GM23338 (cell line): ENCODE measurements at regions not wholly inside any gene's neighbourhood (a gene's known extent, or its start where the extent isn't known, plus 50 kb on each side); places are given as distances from the start of the nearest gene placed in this dataset.

Experiments
- ATAC-seq: fragments of 200-7000 bp; cut with Tn5 transposase; 3 replicates; pipeline ENCODE4 v1.9.1; 2020
- DNase-seq: peaks from one replicate; pipeline ENCODE4 v3.0.0-alpha.2; 2015; ENCODE audit warnings: low spot score
- H2AFZ ChIP-seq: fragments of 200-600 bp; sonication (generic); 2 replicates; pipeline ENCODE4 v1.8.0; 2016; ENCODE audit warnings: antibody characterized with exemption, mild to moderate bottlenecking, moderate library complexity
- H3F3A ChIP-seq: fragments of 200-600 bp; sonication (generic); replicated peaks from 2 replicates; pipeline ENCODE4 v1.8.0; 2017; ENCODE audit warnings: antibody characterized with exemption, mixed run types, low read depth
- H3K27ac ChIP-seq: fragments of 200-600 bp; sonication (generic); 2 replicates; pipeline ENCODE4 v1.6.1; 2016; ENCODE audit warnings: low read depth
- H3K27me3 ChIP-seq: fragments of 200-600 bp; sonication (generic); 2 replicates; pipeline ENCODE4 v1.8.0; 2016; ENCODE audit warnings: mild to moderate bottlenecking, mixed run types, moderate library complexity; ENCODE audit not compliant: insufficient read depth
- H3K36me3 ChIP-seq: fragments of 200-600 bp; sonication (generic); 2 replicates; pipeline ENCODE4 v1.8.0; 2016; ENCODE audit warnings: mild to moderate bottlenecking; ENCODE audit not compliant: insufficient read depth
- H3K4me1 ChIP-seq: fragments of 200-600 bp; sonication (generic); 2 replicates; pipeline ENCODE4 v1.8.0; 2016; ENCODE audit warnings: mild to moderate bottlenecking, moderate library complexity; ENCODE audit not compliant: insufficient read depth
- H3K4me2 ChIP-seq: fragments of 200-600 bp; sonication (generic); 2 replicates; pipeline ENCODE4 v1.7.1; 2017; ENCODE audit warnings: mixed run types
- H3K4me3 ChIP-seq: fragments of 200-600 bp; sonication (generic); 2 replicates; pipeline ENCODE4 v1.6.1; 2016; ENCODE audit warnings: mixed run types
- H3K79me2 ChIP-seq: fragments of 200-600 bp; sonication (generic); replicated peaks from 2 replicates; pipeline ENCODE4 v1.8.0; 2017; ENCODE audit warnings: mild to moderate bottlenecking; ENCODE audit not compliant: insufficient read depth
- H3K9me2 ChIP-seq: fragments of 200-600 bp; sonication (generic); 2 replicates; pipeline ENCODE4 v1.8.0; 2017; ENCODE audit not compliant: insufficient read depth
- H4K20me1 ChIP-seq: fragments of 200-600 bp; sonication (generic); replicated peaks from 2 replicates; pipeline ENCODE4 v1.8.0; 2017; ENCODE audit warnings: mild to moderate bottlenecking; ENCODE audit not compliant: insufficient read depth
- H3K27ac Mint-ChIP-seq: 2 replicates; pipeline ENCODE4 v1.8.0; 2020; ENCODE audit warnings: inconsistent platforms, mild to moderate bottlenecking, moderate library complexity, mixed read lengths
- H3K27me3 Mint-ChIP-seq: 3 replicates; pipeline ENCODE4 v1.8.0; 2022; ENCODE audit warnings: low read depth, mild to moderate bottlenecking, moderate library complexity, mixed read lengths, inconsistent platforms; ENCODE audit not compliant: insufficient read depth, poor library complexity
- H3K36me3 Mint-ChIP-seq: 3 replicates; pipeline ENCODE4 v1.8.0; 2021; ENCODE audit warnings: low read depth, mild to moderate bottlenecking, inconsistent platforms, moderate library complexity, mixed read lengths
- H3K4me1 Mint-ChIP-seq: 3 replicates; pipeline ENCODE4 v1.8.0; 2020; ENCODE audit warnings: mild to moderate bottlenecking, inconsistent platforms, mixed read lengths
- H3K4me3 Mint-ChIP-seq: 3 replicates; pipeline ENCODE4 v1.8.0; 2021; ENCODE audit warnings: moderate library complexity, mild to moderate bottlenecking, inconsistent platforms, mixed read lengths
- H3K9me3 Mint-ChIP-seq: 3 replicates; pipeline ENCODE4 v1.8.0; 2020; ENCODE audit warnings: moderate library complexity, mild to moderate bottlenecking, inconsistent platforms, mixed read lengths
- CREB1 ChIP-seq: fragments of 250-450 bp; sonication (Bioruptor Pico); IDR thresholded peaks from 2 replicates; pipeline ENCODE4 v1.5.0; 2020; ENCODE audit warnings: low read depth, mild to moderate bottlenecking, moderate library complexity
- EZH2phosphoT487 ChIP-seq: fragments of 200-600 bp; sonication (generic); IDR thresholded peaks from one replicate; pipeline ENCODE4 v1.8.1; 2018; ENCODE audit warnings: antibody characterized with exemption; ENCODE audit not compliant: unreplicated experiment
- JUNB ChIP-seq: IDR thresholded peaks from one replicate; pipeline ENCODE4 v1.6.1; 2016; ENCODE audit warnings: antibody characterized with exemption; ENCODE audit not compliant: unreplicated experiment
- NANOG ChIP-seq: IDR thresholded peaks from 2 replicates; pipeline ENCODE4 v1.6.1; 2016; ENCODE audit warnings: antibody characterized with exemption, borderline replicate concordance
- POLR2AphosphoS5 ChIP-seq: IDR thresholded peaks from 2 replicates; pipeline ENCODE4 v1.6.1; 2016; ENCODE audit warnings: antibody characterized with exemption, low read depth
- ZNF331 ChIP-seq: fragments of 250-450 bp; sonication (Bioruptor Pico); IDR thresholded peaks from 2 replicates; pipeline ENCODE4 v1.5.0; 2020; ENCODE audit warnings: low read depth, mild to moderate bottlenecking, moderate library complexity
- TF ChIP-seq, protein P1 (sequence below): fragments of 250-450 bp; sonication (Bioruptor Pico); IDR thresholded peaks from 2 replicates; pipeline ENCODE4 v1.5.0; 2020; ENCODE audit warnings: mild to moderate bottlenecking, moderate library complexity
- TF ChIP-seq, protein P2 (sequence below), 2 experiments: fragments of 200-600 bp in 1 of 2; sonication (generic) in 1 of 2; conservative IDR thresholded peaks; 2 replicates each; pipeline versions ENCODE4 v1.5.1 to v1.6.1; 2016 to 2017; ENCODE audit warnings: antibody characterized with exemption in 2 of 2, low read depth in 2 of 2, mild to moderate bottlenecking in 2 of 2, moderate library complexity in 1 of 2
- TF ChIP-seq, protein P3 (sequence below): IDR thresholded peaks from 2 replicates; pipeline ENCODE4 v1.6.1; 2016; ENCODE audit warnings: antibody characterized with exemption
- TF ChIP-seq, protein P4 (sequence below): IDR thresholded peaks from one replicate; pipeline ENCODE4 v1.6.1; 2018; ENCODE audit warnings: antibody characterized with exemption; ENCODE audit not compliant: unreplicated experiment

DNA sequence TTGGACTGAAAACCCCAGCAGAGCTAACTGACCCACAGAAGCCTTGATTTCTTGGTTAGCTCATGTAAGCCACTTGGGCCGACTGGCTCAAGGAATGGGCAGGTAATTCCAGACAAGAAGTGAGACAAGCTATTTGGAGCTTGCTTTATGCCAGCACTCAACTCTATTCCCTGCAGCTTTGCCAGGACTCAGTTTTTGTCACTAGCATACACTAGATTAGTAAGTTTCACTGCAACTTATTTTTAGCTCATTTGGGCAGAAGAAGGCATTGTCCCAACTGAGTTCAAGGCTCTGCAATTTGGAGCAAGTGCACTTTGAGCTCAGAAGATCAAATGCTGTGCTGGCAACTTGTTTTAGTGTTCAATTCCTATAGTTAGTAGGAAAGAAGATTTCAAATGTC is 116.1 kb downstream of the SLC4A3 start (continued):
- TF ChIP-seq, protein P1, sequence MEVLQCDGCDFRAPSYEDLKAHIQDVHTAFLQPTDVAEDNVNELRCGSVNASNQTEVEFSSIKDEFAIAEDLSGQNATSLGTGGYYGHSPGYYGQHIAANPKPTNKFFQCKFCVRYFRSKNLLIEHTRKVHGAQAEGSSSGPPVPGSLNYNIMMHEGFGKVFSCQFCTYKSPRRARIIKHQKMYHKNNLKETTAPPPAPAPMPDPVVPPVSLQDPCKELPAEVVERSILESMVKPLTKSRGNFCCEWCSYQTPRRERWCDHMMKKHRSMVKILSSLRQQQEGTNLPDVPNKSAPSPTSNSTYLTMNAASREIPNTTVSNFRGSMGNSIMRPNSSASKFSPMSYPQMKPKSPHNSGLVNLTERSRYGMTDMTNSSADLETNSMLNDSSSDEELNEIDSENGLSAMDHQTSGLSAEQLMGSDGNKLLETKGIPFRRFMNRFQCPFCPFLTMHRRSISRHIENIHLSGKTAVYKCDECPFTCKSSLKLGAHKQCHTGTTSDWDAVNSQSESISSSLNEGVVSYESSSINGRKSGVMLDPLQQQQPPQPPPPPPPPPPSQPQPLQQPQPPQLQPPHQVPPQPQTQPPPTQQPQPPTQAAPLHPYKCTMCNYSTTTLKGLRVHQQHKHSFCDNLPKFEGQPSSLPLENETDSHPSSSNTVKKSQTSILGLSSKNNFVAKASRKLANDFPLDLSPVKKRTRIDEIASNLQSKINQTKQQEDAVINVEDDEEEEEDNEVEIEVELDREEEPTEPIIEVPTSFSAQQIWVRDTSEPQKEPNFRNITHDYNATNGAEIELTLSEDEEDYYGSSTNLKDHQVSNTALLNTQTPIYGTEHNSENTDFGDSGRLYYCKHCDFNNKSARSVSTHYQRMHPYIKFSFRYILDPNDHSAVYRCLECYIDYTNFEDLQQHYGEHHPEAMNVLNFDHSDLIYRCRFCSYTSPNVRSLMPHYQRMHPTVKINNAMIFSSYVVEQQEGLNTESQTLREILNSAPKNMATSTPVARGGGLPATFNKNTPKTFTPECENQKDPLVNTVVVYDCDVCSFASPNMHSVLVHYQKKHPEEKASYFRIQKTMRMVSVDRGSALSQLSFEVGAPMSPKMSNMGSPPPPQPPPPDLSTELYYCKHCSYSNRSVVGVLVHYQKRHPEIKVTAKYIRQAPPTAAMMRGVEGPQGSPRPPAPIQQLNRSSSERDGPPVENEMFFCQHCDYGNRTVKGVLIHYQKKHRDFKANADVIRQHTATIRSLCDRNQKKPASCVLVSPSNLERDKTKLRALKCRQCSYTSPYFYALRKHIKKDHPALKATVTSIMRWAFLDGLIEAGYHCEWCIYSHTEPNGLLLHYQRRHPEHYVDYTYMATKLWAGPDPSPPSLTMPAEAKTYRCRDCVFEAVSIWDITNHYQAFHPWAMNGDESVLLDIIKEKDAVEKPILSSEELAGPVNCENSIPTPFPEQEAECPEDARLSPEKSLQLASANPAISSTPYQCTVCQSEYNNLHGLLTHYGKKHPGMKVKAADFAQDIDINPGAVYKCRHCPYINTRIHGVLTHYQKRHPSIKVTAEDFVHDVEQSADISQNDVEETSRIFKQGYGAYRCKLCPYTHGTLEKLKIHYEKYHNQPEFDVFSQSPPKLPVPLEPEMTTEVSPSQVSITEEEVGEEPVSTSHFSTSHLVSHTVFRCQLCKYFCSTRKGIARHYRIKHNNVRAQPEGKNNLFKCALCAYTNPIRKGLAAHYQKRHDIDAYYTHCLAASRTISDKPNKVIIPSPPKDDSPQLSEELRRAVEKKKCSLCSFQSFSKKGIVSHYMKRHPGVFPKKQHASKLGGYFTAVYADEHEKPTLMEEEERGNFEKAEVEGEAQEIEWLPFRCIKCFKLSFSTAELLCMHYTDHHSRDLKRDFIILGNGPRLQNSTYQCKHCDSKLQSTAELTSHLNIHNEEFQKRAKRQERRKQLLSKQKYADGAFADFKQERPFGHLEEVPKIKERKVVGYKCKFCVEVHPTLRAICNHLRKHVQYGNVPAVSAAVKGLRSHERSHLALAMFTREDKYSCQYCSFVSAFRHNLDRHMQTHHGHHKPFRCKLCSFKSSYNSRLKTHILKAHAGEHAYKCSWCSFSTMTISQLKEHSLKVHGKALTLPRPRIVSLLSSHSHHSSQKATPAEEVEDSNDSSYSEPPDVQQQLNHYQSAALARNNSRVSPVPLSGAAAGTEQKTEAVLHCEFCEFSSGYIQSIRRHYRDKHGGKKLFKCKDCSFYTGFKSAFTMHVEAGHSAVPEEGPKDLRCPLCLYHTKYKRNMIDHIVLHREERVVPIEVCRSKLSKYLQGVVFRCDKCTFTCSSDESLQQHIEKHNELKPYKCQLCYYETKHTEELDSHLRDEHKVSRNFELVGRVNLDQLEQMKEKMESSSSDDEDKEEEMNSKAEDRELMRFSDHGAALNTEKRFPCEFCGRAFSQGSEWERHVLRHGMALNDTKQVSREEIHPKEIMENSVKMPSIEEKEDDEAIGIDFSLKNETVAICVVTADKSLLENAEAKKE (CRISPR knock-in tag) = no peak
- TF ChIP-seq, protein P2, sequence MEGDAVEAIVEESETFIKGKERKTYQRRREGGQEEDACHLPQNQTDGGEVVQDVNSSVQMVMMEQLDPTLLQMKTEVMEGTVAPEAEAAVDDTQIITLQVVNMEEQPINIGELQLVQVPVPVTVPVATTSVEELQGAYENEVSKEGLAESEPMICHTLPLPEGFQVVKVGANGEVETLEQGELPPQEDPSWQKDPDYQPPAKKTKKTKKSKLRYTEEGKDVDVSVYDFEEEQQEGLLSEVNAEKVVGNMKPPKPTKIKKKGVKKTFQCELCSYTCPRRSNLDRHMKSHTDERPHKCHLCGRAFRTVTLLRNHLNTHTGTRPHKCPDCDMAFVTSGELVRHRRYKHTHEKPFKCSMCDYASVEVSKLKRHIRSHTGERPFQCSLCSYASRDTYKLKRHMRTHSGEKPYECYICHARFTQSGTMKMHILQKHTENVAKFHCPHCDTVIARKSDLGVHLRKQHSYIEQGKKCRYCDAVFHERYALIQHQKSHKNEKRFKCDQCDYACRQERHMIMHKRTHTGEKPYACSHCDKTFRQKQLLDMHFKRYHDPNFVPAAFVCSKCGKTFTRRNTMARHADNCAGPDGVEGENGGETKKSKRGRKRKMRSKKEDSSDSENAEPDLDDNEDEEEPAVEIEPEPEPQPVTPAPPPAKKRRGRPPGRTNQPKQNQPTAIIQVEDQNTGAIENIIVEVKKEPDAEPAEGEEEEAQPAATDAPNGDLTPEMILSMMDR (conservative IDR thresholded peaks at IDR 0.05; ENCODE audit: low read depth in 2 of 2) = no peak

DNA sequence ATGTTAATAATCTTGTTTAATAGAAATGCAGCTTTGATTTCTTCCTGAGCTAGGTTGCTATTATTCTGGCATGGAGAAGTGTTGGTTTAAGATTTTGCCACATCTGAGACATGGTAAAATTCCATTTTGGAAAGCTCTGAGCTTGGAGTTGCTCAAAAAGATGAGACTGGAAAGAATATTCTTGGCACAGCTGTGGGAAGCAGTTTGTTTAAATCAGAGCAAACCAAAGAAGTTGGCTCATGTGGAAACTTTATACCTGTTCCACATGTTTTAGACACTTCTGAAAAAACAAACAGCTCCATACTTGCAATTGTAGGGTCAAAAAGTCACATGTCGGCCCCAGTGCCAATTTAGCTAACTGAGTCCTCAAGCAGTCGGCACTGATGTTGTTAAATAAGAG is 116.6 kb downstream of the SLC4A3 start:
- Mint-ChIP-seq H3K36me3 (no peaks in the 10 kb centered on the region), H3K27me3 (no peaks in the 10 kb centered on the region), H3K4me3 (no peak overlapping the region), H3K4me1 (peaks cover 11% of the 10 kb centered on the region), H3K9me3 (no peaks in the 10 kb centered on the region; the same call in 2 of the 3 replicates), H3K27ac (no peak overlapping the region)
- ATAC-seq (no peak), DNase-seq (no peak)
- Histone ChIP-seq H3K79me2 (no peaks in the 10 kb centered on the region), H3K4me3 (no peak overlapping the region), H3K4me2 (no peak overlapping the region), H3F3A (no peaks in the 10 kb centered on the region), H3K4me1 (peaks cover 5% of the 10 kb centered on the region), H3K9me2 (peaks cover 4% of the 10 kb centered on the region), H4K20me1 (no peaks in the 10 kb centered on the region), H3K27ac (no peak overlapping the region), H2AFZ (no peak overlapping the region), H3K36me3 (no peaks in the 10 kb centered on the region), H3K27me3 (no peaks in the 10 kb centered on the region)
- TF ChIP-seq CREB1 = no peak
- TF ChIP-seq ZNF331 (CRISPR knock-in tag) = no peak
- TF ChIP-seq NANOG = no peak
- no peak for TF ChIP-seq POLR2AphosphoS5
- TF ChIP-seq, protein P3, sequence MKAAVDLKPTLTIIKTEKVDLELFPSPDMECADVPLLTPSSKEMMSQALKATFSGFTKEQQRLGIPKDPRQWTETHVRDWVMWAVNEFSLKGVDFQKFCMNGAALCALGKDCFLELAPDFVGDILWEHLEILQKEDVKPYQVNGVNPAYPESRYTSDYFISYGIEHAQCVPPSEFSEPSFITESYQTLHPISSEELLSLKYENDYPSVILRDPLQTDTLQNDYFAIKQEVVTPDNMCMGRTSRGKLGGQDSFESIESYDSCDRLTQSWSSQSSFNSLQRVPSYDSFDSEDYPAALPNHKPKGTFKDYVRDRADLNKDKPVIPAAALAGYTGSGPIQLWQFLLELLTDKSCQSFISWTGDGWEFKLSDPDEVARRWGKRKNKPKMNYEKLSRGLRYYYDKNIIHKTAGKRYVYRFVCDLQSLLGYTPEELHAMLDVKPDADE = no peak
- TF ChIP-seq EZH2phosphoT487 = no peak
- TF ChIP-seq, protein P4, sequence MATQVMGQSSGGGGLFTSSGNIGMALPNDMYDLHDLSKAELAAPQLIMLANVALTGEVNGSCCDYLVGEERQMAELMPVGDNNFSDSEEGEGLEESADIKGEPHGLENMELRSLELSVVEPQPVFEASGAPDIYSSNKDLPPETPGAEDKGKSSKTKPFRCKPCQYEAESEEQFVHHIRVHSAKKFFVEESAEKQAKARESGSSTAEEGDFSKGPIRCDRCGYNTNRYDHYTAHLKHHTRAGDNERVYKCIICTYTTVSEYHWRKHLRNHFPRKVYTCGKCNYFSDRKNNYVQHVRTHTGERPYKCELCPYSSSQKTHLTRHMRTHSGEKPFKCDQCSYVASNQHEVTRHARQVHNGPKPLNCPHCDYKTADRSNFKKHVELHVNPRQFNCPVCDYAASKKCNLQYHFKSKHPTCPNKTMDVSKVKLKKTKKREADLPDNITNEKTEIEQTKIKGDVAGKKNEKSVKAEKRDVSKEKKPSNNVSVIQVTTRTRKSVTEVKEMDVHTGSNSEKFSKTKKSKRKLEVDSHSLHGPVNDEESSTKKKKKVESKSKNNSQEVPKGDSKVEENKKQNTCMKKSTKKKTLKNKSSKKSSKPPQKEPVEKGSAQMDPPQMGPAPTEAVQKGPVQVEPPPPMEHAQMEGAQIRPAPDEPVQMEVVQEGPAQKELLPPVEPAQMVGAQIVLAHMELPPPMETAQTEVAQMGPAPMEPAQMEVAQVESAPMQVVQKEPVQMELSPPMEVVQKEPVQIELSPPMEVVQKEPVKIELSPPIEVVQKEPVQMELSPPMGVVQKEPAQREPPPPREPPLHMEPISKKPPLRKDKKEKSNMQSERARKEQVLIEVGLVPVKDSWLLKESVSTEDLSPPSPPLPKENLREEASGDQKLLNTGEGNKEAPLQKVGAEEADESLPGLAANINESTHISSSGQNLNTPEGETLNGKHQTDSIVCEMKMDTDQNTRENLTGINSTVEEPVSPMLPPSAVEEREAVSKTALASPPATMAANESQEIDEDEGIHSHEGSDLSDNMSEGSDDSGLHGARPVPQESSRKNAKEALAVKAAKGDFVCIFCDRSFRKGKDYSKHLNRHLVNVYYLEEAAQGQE = no peak
- TF ChIP-seq JUNB = no peak
